Osteoblast (primary cell): ENCODE measurements at regions not wholly inside any gene's neighbourhood (a gene's known extent, or its start where the extent isn't known, plus 50 kb on each side); places are given as distances from the start of the nearest gene placed in this dataset.

Source experiments
- DNase-seq: peaks from one replicate; pipeline ENCODE4 v3.0.0; 2011; ENCODE audit warnings: low spot score, mixed read lengths; ENCODE audit not compliant: insufficient read length; ENCODE audit errors: missing footprints
- H2AFZ ChIP-seq: 2 replicates; pipeline ENCODE4 v1.6.0; 2011; ENCODE audit warnings: mild to moderate bottlenecking, low read length
- H3K27ac ChIP-seq: 2 replicates; pipeline ENCODE4 v1.5.1; 2011; ENCODE audit warnings: mild to moderate bottlenecking, low read depth, low read length, moderate library complexity
- H3K27me3 ChIP-seq: 2 replicates; pipeline ENCODE4 v1.6.0; 2012; ENCODE audit warnings: mild to moderate bottlenecking, control low read depth, inconsistent platforms, low read length, moderate library complexity; ENCODE audit not compliant: insufficient read depth
- H3K36me3 ChIP-seq: 2 replicates; pipeline ENCODE4 v1.5.1; 2011; ENCODE audit warnings: mild to moderate bottlenecking, low read length, control low read depth, moderate library complexity; ENCODE audit not compliant: insufficient read depth
- H3K4me1 ChIP-seq: 2 replicates; pipeline ENCODE4 v1.5.1; 2011; ENCODE audit warnings: mild to moderate bottlenecking, low read length, control low read depth, moderate library complexity; ENCODE audit not compliant: insufficient read depth
- H3K4me2 ChIP-seq: 2 replicates; pipeline ENCODE4 v1.6.0; 2011; ENCODE audit warnings: mild to moderate bottlenecking, low read length; ENCODE audit not compliant: insufficient read depth
- H3K4me3 ChIP-seq: fragments of 200-600 bp; sonication (generic); 3 replicates; pipeline ENCODE4 v1.5.1; 2012; ENCODE audit warnings: mild to moderate bottlenecking, low read length, inconsistent platforms; ENCODE audit not compliant: insufficient read depth
- H3K79me2 ChIP-seq: 2 replicates; pipeline ENCODE4 v1.6.0; 2012; ENCODE audit warnings: mild to moderate bottlenecking, low read length, control low read depth, inconsistent platforms; ENCODE audit not compliant: insufficient read depth
- H3K9me3 ChIP-seq: 2 replicates; pipeline ENCODE4 v1.5.1; 2011; ENCODE audit warnings: low read depth, low read length, control low read depth
- H4K20me1 ChIP-seq: 2 replicates; pipeline ENCODE4 v1.6.0; 2012; ENCODE audit warnings: mild to moderate bottlenecking, low read length, control low read depth; ENCODE audit not compliant: insufficient read depth
- CTCF ChIP-seq: IDR thresholded peaks from 2 replicates; pipeline ENCODE4 v1.5.1; 2011; ENCODE audit warnings: mild to moderate bottlenecking, low read depth, low read length, moderate library complexity; ENCODE audit errors: extremely low read depth

GRCh38 chr14:58942516-58942915, 246.0 kb upstream of the DAAM1 start:
- Histone ChIP-seq H3K79me2 (no peaks in the 10 kb centered on the region), H3K4me1 (peaks cover 3% of the 10 kb centered on the region), H3K36me3 (no peaks in the 10 kb centered on the region), H3K4me3 (no peak overlapping the region), H3K27me3 (no peaks in the 10 kb centered on the region), H3K27ac (no peak overlapping the region), H2AFZ (no peak overlapping the region), H4K20me1 (no peaks in the 10 kb centered on the region), H3K9me3 (no peaks in the 10 kb centered on the region), H3K4me2 (no peak overlapping the region)
- TF ChIP-seq CTCF = no peak
- DNase-seq = peak; percentile 29

- Histone ChIP-seq H3K36me3 (no peaks in the 10 kb centered on the region), H3K79me2 (no peaks in the 10 kb centered on the region), H2AFZ (no peak overlapping the region), H3K9me3 (no peaks in the 10 kb centered on the region), H3K4me1 (peaks cover 3% of the 10 kb centered on the region), H3K4me3 (no peak overlapping the region), H3K4me2 (no peak overlapping the region), H4K20me1 (no peaks in the 10 kb centered on the region), H3K27me3 (no peaks in the 10 kb centered on the region), H3K27ac (no peak overlapping the region)
- no peak for DNase-seq
- no peak for TF ChIP-seq CTCF
Measured at GRCh38 chr14:58944343-58944967, 244.0 kb upstream of the DAAM1 start.

GRCh38 chr14:58944968-58945356, 243.5 kb upstream of the DAAM1 start:
- no peaks in the 10 kb centered on the region for H3K36me3 ChIP-seq
- H2AFZ ChIP-seq = no peak overlapping the region
- peaks cover 3% of the 10 kb centered on the region for H3K4me1 ChIP-seq
- H4K20me1 ChIP-seq = no peaks in the 10 kb centered on the region
- H3K27ac ChIP-seq = no peak overlapping the region
- H3K4me3 ChIP-seq = no peak overlapping the region
- DNase-seq = no peak
- H3K9me3 ChIP-seq = no peaks in the 10 kb centered on the region
- no peaks in the 10 kb centered on the region for H3K79me2 ChIP-seq
- H3K27me3 ChIP-seq = no peaks in the 10 kb centered on the region
- H3K4me2 ChIP-seq = no peak overlapping the region
- TF ChIP-seq CTCF = no peak

GRCh38 chr14:58946431-58946830, 242.0 kb upstream of the DAAM1 start:
- H4K20me1 ChIP-seq = no peaks in the 10 kb centered on the region
- no peaks in the 10 kb centered on the region for H3K36me3 ChIP-seq
- no peak for DNase-seq
- TF ChIP-seq CTCF = no peak
- no peak overlapping the region for H3K4me3 ChIP-seq
- H3K27me3 ChIP-seq = no peaks in the 10 kb centered on the region
- H3K9me3 ChIP-seq = no peaks in the 10 kb centered on the region
- H3K4me2 ChIP-seq = no peak overlapping the region
- no peak overlapping the region for H2AFZ ChIP-seq
- no peak overlapping the region for H3K27ac ChIP-seq
- no peaks in the 10 kb centered on the region for H3K79me2 ChIP-seq
- peaks cover 3% of the 10 kb centered on the region for H3K4me1 ChIP-seq
